K562 (cell line): ENCODE measurements at regions not wholly inside any gene's neighbourhood (a gene's known extent, or its start where the extent isn't known, plus 50 kb on each side); places are given as distances from the start of the nearest gene placed in this dataset.

Experiments
- ATAC-seq: fragments of 200-7000 bp; cut with Tn5 transposase; 3 replicates; pipeline ENCODE4 v1.9.1; 2020; ENCODE audit warnings: moderate library complexity
- BruUV-seq: library from RNA; stranded (reverse); fragments of 400-500 nt; replicated peaks from 2 replicates; lab custom pipeline; 2021; lab: Mats Ljungman, UMichigan
- CTCF ChIA-PET: fragments of 300-600 bp; formaldehyde crosslinking; extraction: SDS; loops from one replicate; lab custom pipeline; 2021; ENCODE audit warnings: low intra/inter-chr PET ratio; lab: Yijun Ruan, JAX
- POLR2A ChIA-PET: fragments of 300-600, 350-650 bp; sonication (Branson Sonifier 250); formaldehyde crosslinking; extraction: SDS; loops from one replicate; lab custom pipeline; 2021; ENCODE audit warnings: antibody characterized with exemption, inconsistent platforms; lab: Yijun Ruan, JAX
- DNase-seq, 4 experiments: peaks; one replicate each; pipeline versions ENCODE4 v3.0.0 to v3.0.0-alpha.2; 2011 to 2018; ENCODE audit warnings: low spot score in 3 of 4, mixed read lengths in 3 of 4; ENCODE audit errors: extremely low read depth in 1 of 4
- FAIRE-seq: peaks from 2 replicates; lab custom pipeline; 2011; peaks lifted over from hg19 to GRCh38; lab: Jason Lieb, UNC
- H2AFZ ChIP-seq: 2 replicates; pipeline ENCODE4 v1.6.0; 2011; ENCODE audit warnings: low read depth, low read length, control low read depth, inconsistent platforms
- H3K27ac ChIP-seq: fragments of 200-600 bp; 3 replicates; pipeline ENCODE4 v1.8.0; 2011; ENCODE audit warnings: low read depth, mild to moderate bottlenecking, control low read depth, inconsistent platforms, low read length, moderate library complexity, mixed read lengths; ENCODE audit errors: extremely low read depth
- H3K27me3 ChIP-seq, 2 experiments: fragments of 300-600 bp in 1 of 2; 2 replicates in 1 of 2; 3 replicates in 1 of 2; pipeline versions ENCODE4 v1.6.0 to v1.8.0; 2011; ENCODE audit warnings: inconsistent platforms in 2 of 2, low read length in 2 of 2, mild to moderate bottlenecking in 1 of 2, mixed read lengths in 1 of 2, moderate library complexity in 1 of 2; ENCODE audit not compliant: control insufficient read depth in 2 of 2, insufficient read depth in 2 of 2
- H3K36me3 ChIP-seq: fragments of 300-600 bp; 3 replicates; pipeline ENCODE4 v1.8.0; 2011; ENCODE audit warnings: mild to moderate bottlenecking, low read length, inconsistent platforms; ENCODE audit not compliant: control insufficient read depth, insufficient read depth
- H3K4me1 ChIP-seq, 2 experiments: fragments of 200-600 bp in 1 of 2; replicated peaks in 1 of 2; 2 replicates in 1 of 2; 3 replicates in 1 of 2; pipeline versions ENCODE4 v1.5.1 to v1.8.0; 2011; ENCODE audit warnings: inconsistent platforms in 2 of 2, low read length in 2 of 2, mild to moderate bottlenecking in 1 of 2, mixed read lengths in 1 of 2, moderate library complexity in 1 of 2; ENCODE audit not compliant: control insufficient read depth in 2 of 2, insufficient read depth in 2 of 2
- H3K4me2 ChIP-seq: 2 replicates; pipeline ENCODE4 v1.6.1; 2011; ENCODE audit warnings: low read length, control low read depth, inconsistent platforms, mixed read lengths; ENCODE audit not compliant: insufficient read depth
- H3K4me3 ChIP-seq: fragments of 200-600 bp; sonication (generic), shearing (Covaris generic); 2 replicates; pipeline ENCODE4 v1.5.1; 2016; ENCODE audit warnings: control low read depth, inconsistent platforms
- H3K79me2 ChIP-seq: fragments of 200-600 bp; 3 replicates; pipeline ENCODE4 v1.8.0; 2011; ENCODE audit warnings: low read length, inconsistent platforms; ENCODE audit not compliant: control insufficient read depth, insufficient read depth
- H3K9ac ChIP-seq, 2 experiments: 2 replicates each; pipeline versions ENCODE4 v1.6.0 to v1.6.1; 2011; ENCODE audit warnings: low read depth in 2 of 2, low read length in 2 of 2, control low read depth in 1 of 2, inconsistent platforms in 1 of 2, mild to moderate bottlenecking in 1 of 2, mixed read lengths in 1 of 2; ENCODE audit not compliant: insufficient read depth in 1 of 2
- H3K9me1 ChIP-seq: one replicate; pipeline ENCODE4 v1.6.0; 2011; ENCODE audit warnings: inconsistent platforms, mild to moderate bottlenecking, low read length, moderate library complexity; ENCODE audit not compliant: control insufficient read depth, insufficient read depth
- H3K9me3 ChIP-seq: replicated peaks from 2 replicates; pipeline ENCODE4 v1.5.1; 2011; ENCODE audit warnings: low read depth, low read length, inconsistent platforms; ENCODE audit not compliant: control insufficient read depth, insufficient read depth
- H4K20me1 ChIP-seq: replicated peaks from 2 replicates; pipeline ENCODE4 v1.6.1; 2011; ENCODE audit warnings: low read length, inconsistent platforms, mixed read lengths; ENCODE audit not compliant: control insufficient read depth, insufficient read depth
- CBFA2T2 ChIP-seq: fragments of 450-650 bp; conservative IDR thresholded peaks from 2 replicates; pipeline ENCODE4 v1.6.1; 2017; ENCODE audit warnings: mild to moderate bottlenecking
- CC2D1A ChIP-seq: fragments of 450-650 bp; IDR thresholded peaks from 2 replicates; pipeline ENCODE4 v1.6.1; 2017; ENCODE audit warnings: mild to moderate bottlenecking
- FUS ChIP-seq: fragments of 200-400 bp; formaldehyde crosslinking; optimal IDR thresholded peaks from 2 replicates; pipeline ENCODE3; 2017; ENCODE audit warnings: low read depth, low read length
- ID3 ChIP-seq, 2 experiments: fragments of 250-450 bp in 1 of 2; fragments of 450-650 bp in 1 of 2; sonication (Bioruptor Pico) in 1 of 2; IDR thresholded peaks; 2 replicates each; pipeline versions ENCODE4 v1.6.1 to v1.8.0; 2016 to 2021; ENCODE audit warnings: mild to moderate bottlenecking in 2 of 2, moderate library complexity in 2 of 2, missing compliant biosample characterization in 1 of 2, missing genetic modification characterization in 1 of 2
- MYBL2 ChIP-seq, 2 experiments: fragments of 450-650 bp in 1 of 2; sonication (generic) in 1 of 2; formaldehyde crosslinking in 1 of 2; IDR thresholded peaks; 2 replicates each; pipeline versions ENCODE4 v1.6.1 to v1.8.1; 2017 to 2022; ENCODE audit warnings: borderline replicate concordance in 1 of 2, inconsistent platforms in 1 of 2, low read depth in 1 of 2, mild to moderate bottlenecking in 1 of 2, missing genetic modification reagents in 1 of 2, moderate library complexity in 1 of 2
- NR2F6 ChIP-seq: fragments of 450-650 bp; formaldehyde crosslinking; IDR thresholded peaks from 2 replicates; pipeline ENCODE4 v1.4.0; 2020; ENCODE audit warnings: mild to moderate bottlenecking
- NR4A1 ChIP-seq, 2 experiments: fragments of 250-450 bp in 1 of 2; fragments of 450-650 bp in 1 of 2; sonication (Bioruptor Pico) in 1 of 2; IDR thresholded peaks; 2 replicates each; pipeline versions ENCODE4 v1.4.0 to v1.6.1; 2016 to 2020; ENCODE audit warnings: mild to moderate bottlenecking in 2 of 2, missing compliant biosample characterization in 1 of 2, missing genetic modification characterization in 1 of 2, moderate library complexity in 1 of 2
- PCBP1 ChIP-seq: fragments of 200-400 bp; formaldehyde crosslinking; IDR thresholded peaks from 2 replicates; pipeline ENCODE4 v1.6.1; 2018; ENCODE audit warnings: mild to moderate bottlenecking, low read depth, low read length; ENCODE audit not compliant: poor library complexity, severe bottlenecking
- PTBP1 ChIP-seq: fragments of 200-400 bp; formaldehyde crosslinking; IDR thresholded peaks from 2 replicates; pipeline ENCODE4 v1.6.1; 2017; ENCODE audit warnings: low read depth, low read length
- TAF1 ChIP-seq: IDR thresholded peaks from 2 replicates; pipeline ENCODE4 v1.6.1; 2011; ENCODE audit warnings: mild to moderate bottlenecking, low read length, moderate library complexity; ENCODE audit not compliant: insufficient read depth, control insufficient read depth, severe bottlenecking; ENCODE audit errors: extremely low read depth
- ZNF586 ChIP-seq: fragments of 450-650 bp; formaldehyde crosslinking; conservative IDR thresholded peaks from 2 replicates; pipeline ENCODE4 v1.4.0; 2020; ENCODE audit warnings: mild to moderate bottlenecking, moderate library complexity
- ZNF668 ChIP-seq: fragments of 250-450 bp; sonication (Bioruptor Pico); IDR thresholded peaks from 2 replicates; pipeline ENCODE4 v1.8.0; 2022; ENCODE audit warnings: mild to moderate bottlenecking, inconsistent platforms
- ZNF778 ChIP-seq: fragments of 450-650 bp; formaldehyde crosslinking; IDR thresholded peaks from 2 replicates; pipeline ENCODE4 v1.4.0; 2020; ENCODE audit warnings: mild to moderate bottlenecking, moderate library complexity
- WGBS: fragments of 100-300 bp; shearing (Covaris generic); methylation state at CpG from one replicate; pipeline ENCODE4 v1.1.6; 2016; ENCODE audit warnings: low coverage, mixed read lengths; ENCODE audit not compliant: insufficient coverage; ENCODE audit errors: missing lambda C conversion rate; 5-methylcytosine and 5-hydroxymethylcytosine counted together
- in situ Hi-C: fragments of 300-500 bp; cut with MboI; formaldehyde crosslinking; loops from 4 replicates; pipeline ENCODE4 v1.15.0; 2018; ENCODE audit warnings: inconsistent platforms, mixed read lengths
- intact Hi-C: fragments of 100-400 bp; cut with micrococcal nuclease; formaldehyde crosslinking; loops from 2 replicates; pipeline ENCODE4 v1.14.2; 2022
- TF ChIP-seq, protein P1 (sequence below): fragments of 450-650 bp; formaldehyde crosslinking; conservative IDR thresholded peaks from 2 replicates; pipeline ENCODE4 v1.4.0; 2022; ENCODE audit warnings: mild to moderate bottlenecking, missing genetic modification characterization

GRCh38 chr5:2259494-2260107 lies 376.9 kb upstream of the IRX4 start:
- Histone ChIP-seq H3K27me3 (peaks cover 11 to 51% of the 10 kb centered on the region in 2 experiments), H3K4me2 (no peak overlapping the region), H3K4me1 (no peaks in the 10 kb centered on the region; a peak in 1 of 5 replicates), H3K36me3 (no peaks in the 10 kb centered on the region), H3K9me3 (no peaks in the 10 kb centered on the region), H4K20me1 (peaks cover 11% of the 10 kb centered on the region), H3K27ac (no peak overlapping the region), H3K9ac (no peak overlapping the region), H3K4me3 (no peak overlapping the region), H3K9me1 (no peaks in the 10 kb centered on the region), H3K79me2 (no peaks in the 10 kb centered on the region), H2AFZ (no peak overlapping the region)
- BruUV-seq, result no TSS peak
- no peak for ATAC-seq
- in situ Hi-C loops (no loop called here), intact Hi-C loops (no loop called here)
- ChIA-PET POLR2A (no interaction called here), CTCF (no interaction called here)
- 0% methylated on average over 7 of the region's 7 CpGs for WGBS
- TF ChIP-seq NR2F6 (CRISPR knock-in tag) (no peak), TAF1 (no peak), FUS (no peak), ZNF668 (no peak), ZNF586 (CRISPR knock-in tag) (no peak)
- no peak for DNase-seq
- no peak for FAIRE-seq

- intact Hi-C loops, result no loop called here
- Histone ChIP-seq H3K9me3 (no peaks in the 10 kb centered on the region), H3K4me1 (no peaks in the 10 kb centered on the region; a peak in 1 of 5 replicates), H3K4me3 (no peak overlapping the region), H2AFZ (no peak overlapping the region), H3K79me2 (no peaks in the 10 kb centered on the region), H3K27ac (no peak overlapping the region), H3K9ac (no peak overlapping the region), H3K4me2 (no peak overlapping the region), H3K9me1 (no peaks in the 10 kb centered on the region), H4K20me1 (peaks cover 11% of the 10 kb centered on the region), H3K27me3 (peaks cover 11 to 51% of the 10 kb centered on the region in 2 experiments), H3K36me3 (no peaks in the 10 kb centered on the region)
- no peak for DNase-seq
- no peak for ATAC-seq
- POLR2A ChIA-PET, result no interaction called here
- WGBS, result 2% methylated on average over 8 of the region's 8 CpGs
- in situ Hi-C loops, result no loop called here
- no peak for FAIRE-seq
- BruUV-seq, result no TSS peak
- TF ChIP-seq, protein P1, sequence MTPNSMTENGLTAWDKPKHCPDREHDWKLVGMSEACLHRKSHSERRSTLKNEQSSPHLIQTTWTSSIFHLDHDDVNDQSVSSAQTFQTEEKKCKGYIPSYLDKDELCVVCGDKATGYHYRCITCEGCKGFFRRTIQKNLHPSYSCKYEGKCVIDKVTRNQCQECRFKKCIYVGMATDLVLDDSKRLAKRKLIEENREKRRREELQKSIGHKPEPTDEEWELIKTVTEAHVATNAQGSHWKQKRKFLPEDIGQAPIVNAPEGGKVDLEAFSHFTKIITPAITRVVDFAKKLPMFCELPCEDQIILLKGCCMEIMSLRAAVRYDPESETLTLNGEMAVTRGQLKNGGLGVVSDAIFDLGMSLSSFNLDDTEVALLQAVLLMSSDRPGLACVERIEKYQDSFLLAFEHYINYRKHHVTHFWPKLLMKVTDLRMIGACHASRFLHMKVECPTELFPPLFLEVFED (CRISPR knock-in tag), result no peak
- TF ChIP-seq NR4A1 (CRISPR knock-in tag; IDR thresholded peaks at IDR 0.05), result no peak
- TF ChIP-seq NR4A1 (tag; IDR thresholded peaks at IDR 0.05), result no peak
- TF ChIP-seq ID3 (CRISPR knock-in tag; IDR thresholded peaks at IDR 0.05), result no peak
- TF ChIP-seq ID3 (tag; IDR thresholded peaks at IDR 0.05), result no peak
- no peak for TF ChIP-seq CBFA2T2
- TF ChIP-seq ZNF778, result no peak
- no peak for TF ChIP-seq PTBP1
- TF ChIP-seq PCBP1, result no peak
- TF ChIP-seq CC2D1A, result no peak
- no peak for TF ChIP-seq MYBL2 (IDR thresholded peaks at IDR 0.05; ENCODE audit: low read depth)
- TF ChIP-seq MYBL2 (CRISPR knock-in tag; IDR thresholded peaks at IDR 0.05; ENCODE audit: borderline replicate concordance), result no peak
- CTCF ChIA-PET, result no interaction called here
Observed at GRCh38 chr5:2258861-2259260, 376.1 kb upstream of the IRX4 start.
